Retinal pigment epithelial cell (primary cell): ENCODE measurements at regions not wholly inside any gene's neighbourhood (a gene's known extent, or its start where the extent isn't known, plus 50 kb on each side); places are given as distances from the start of the nearest gene placed in this dataset.

Experiments
- DNase-seq: peaks from one replicate; pipeline ENCODE4 v3.0.0-alpha.2; 2010; ENCODE audit warnings: low read depth
- H3K4me3 ChIP-seq: 2 replicates; pipeline ENCODE4 v1.5.1; 2011; ENCODE audit warnings: mild to moderate bottlenecking, low read length, control low read depth, moderate library complexity
- CTCF ChIP-seq: conservative IDR thresholded peaks from 2 replicates; pipeline ENCODE4 v1.5.1; 2011; ENCODE audit warnings: low read depth, low read length, control low read depth, inconsistent platforms

GRCh38 chr12:125254236-125254635 is 189.0 kb downstream of the AACS start:
- H3K4me3 ChIP-seq, result no peak overlapping the region
- DNase-seq, result no peak
- no peak for TF ChIP-seq CTCF

GRCh38 chr12:125254856-125255255 is 189.6 kb downstream of the AACS start:
- no peak for TF ChIP-seq CTCF
- H3K4me3 ChIP-seq, result no peak overlapping the region
- DNase-seq, result no peak

- no peak for DNase-seq
- no peak overlapping the region for H3K4me3 ChIP-seq
- no peak for TF ChIP-seq CTCF
Measured at GRCh38 chr12:125255935-125256633, 190.8 kb downstream of the AACS start.

- no peak for DNase-seq
- TF ChIP-seq CTCF, result no peak
- no peak overlapping the region for H3K4me3 ChIP-seq
Measured at GRCh38 chr12:125256634-125256936, 191.3 kb downstream of the AACS start.

GRCh38 chr12:125259178-125259867 is 194.1 kb downstream of the AACS start:
- H3K4me3 ChIP-seq, result no peak overlapping the region
- TF ChIP-seq CTCF, result no peak
- no peak for DNase-seq

GRCh38 chr12:125262851-125263250 is 197.6 kb downstream of the AACS start:
- no peak overlapping the region for H3K4me3 ChIP-seq
- no peak for DNase-seq
- no peak for TF ChIP-seq CTCF

GRCh38 chr12:125263385-125263784 is 198.2 kb downstream of the AACS start:
- DNase-seq, result no peak
- TF ChIP-seq CTCF, result no peak
- no peak overlapping the region for H3K4me3 ChIP-seq
